ENCODE measurements at regions not wholly inside any gene's neighbourhood (a gene's known extent, or its start where the extent isn't known, plus 50 kb on each side); places are given as distances from the start of the nearest gene placed in this dataset.

GRCh38 chrX:40446921-40447320 is 133.8 kb upstream of the ATP6AP2 start:
- TF ChIP-seq CTCF (IDR thresholded peaks at IDR 0.05) (no peak), POLR2A (IDR thresholded peaks at IDR 0.05) (no peak)

Measured in adrenal gland (tissue), 5 donors.